ENCODE measurements at regions not wholly inside any gene's neighbourhood (a gene's known extent, or its start where the extent isn't known, plus 50 kb on each side); places are given as distances from the start of the nearest gene placed in this dataset.
A peak's percentile ranks its signal among the peaks of the same experiment; 100 is the strongest.

GRCh38 chr7:34390103-34390502 is 267.9 kb upstream of the NPSR1 start:
- no peak for DNase-seq (ENCODE audit: low read depth)

GRCh38 chr7:34392972-34393371 is 265.0 kb upstream of the NPSR1 start:
- DNase-seq (ENCODE audit: low read depth): no peak

GRCh38 chr7:34396437-34397064 is 261.5 kb upstream of the NPSR1 start:
- peak; percentile 34 for DNase-seq (ENCODE audit: low read depth)

- DNase-seq (ENCODE audit: low read depth): no peak
Measured at GRCh38 chr7:34401776-34402175, 256.2 kb upstream of the NPSR1 start.

- no peak for DNase-seq (ENCODE audit: low read depth)
Measured at GRCh38 chr7:34406848-34407530, 251.0 kb upstream of the NPSR1 start.

GRCh38 chr7:34407586-34407985 is 250.4 kb upstream of the NPSR1 start:
- no peak for DNase-seq (ENCODE audit: low read depth)

- DNase-seq (ENCODE audit: low read depth): no peak
Measured at GRCh38 chr7:34417781-34418180, 240.2 kb upstream of the NPSR1 start.

- DNase-seq (ENCODE audit: low read depth): no peak
Measured at GRCh38 chr7:34421526-34421925, 236.5 kb upstream of the NPSR1 start.

GRCh38 chr7:34425194-34425593 is 232.8 kb upstream of the NPSR1 start:
- no peak for DNase-seq (ENCODE audit: low read depth)

- no peak for DNase-seq (ENCODE audit: low read depth)
Measured at GRCh38 chr7:34425631-34426384, 232.2 kb upstream of the NPSR1 start.

- peak; percentile 74 for DNase-seq (ENCODE audit: low read depth)
Measured at GRCh38 chr7:34430456-34430855, 227.6 kb upstream of the NPSR1 start.

- no peak for DNase-seq (ENCODE audit: low read depth)
Measured at GRCh38 chr7:34438436-34438835, 219.6 kb upstream of the NPSR1 start.

GRCh38 chr7:34445653-34446052 is 212.4 kb upstream of the NPSR1 start:
- DNase-seq (ENCODE audit: low read depth): no peak

GRCh38 chr7:34448531-34448930 is 209.5 kb upstream of the NPSR1 start:
- peak; percentile 6 for DNase-seq (ENCODE audit: low read depth)

- DNase-seq (ENCODE audit: low read depth): no peak
Measured at GRCh38 chr7:34449765-34450164, 208.3 kb upstream of the NPSR1 start.

GRCh38 chr7:34451183-34451582 is 206.8 kb upstream of the NPSR1 start:
- DNase-seq (ENCODE audit: low read depth): no peak

GRCh38 chr7:34451923-34452322 is 206.1 kb upstream of the NPSR1 start:
- DNase-seq (ENCODE audit: low read depth): peak; percentile 54

GRCh38 chr7:34452363-34452762 is 205.7 kb upstream of the NPSR1 start:
- no peak for DNase-seq (ENCODE audit: low read depth)

- DNase-seq (ENCODE audit: low read depth): peak; percentile 43
Measured at GRCh38 chr7:34453150-34453549, 204.9 kb upstream of the NPSR1 start.

GRCh38 chr7:34454381-34454780 is 203.6 kb upstream of the NPSR1 start:
- no peak for DNase-seq (ENCODE audit: low read depth)

- no peak for DNase-seq (ENCODE audit: low read depth)
Measured at GRCh38 chr7:34457329-34457728, 200.7 kb upstream of the NPSR1 start.

- DNase-seq (ENCODE audit: low read depth): no peak
Measured at GRCh38 chr7:34463830-34464229, 194.2 kb upstream of the NPSR1 start.

GRCh38 chr7:34471844-34472243 is 186.2 kb upstream of the NPSR1 start:
- no peak for DNase-seq (ENCODE audit: low read depth)
